A549 (cell line): ENCODE measurements at regions not wholly inside any gene's neighbourhood (a gene's known extent, or its start where the extent isn't known, plus 50 kb on each side); places are given as distances from the start of the nearest gene placed in this dataset.

Source experiments
- ATAC-seq, 2 experiments: fragments of 200-7000 bp in 1 of 2; fragments of >200 bp in 1 of 2; cut with Nextera tagmentation in 1 of 2; cut with Tn5 transposase in 1 of 2; 3 replicates each; pipeline versions ENCODE4 v1.8.0 to v1.9.1; 2018 to 2020; ENCODE audit warnings: mild to moderate bottlenecking in 1 of 2, moderate library complexity in 1 of 2
- CTCF ChIA-PET: fragments of 300-600 bp; sonication (Branson Sonifier 250); formaldehyde crosslinking; extraction: SDS; loops from one replicate; lab custom pipeline; 2021; ENCODE audit warnings: antibody characterized with exemption, inconsistent platforms; lab: Yijun Ruan, JAX
- POLR2A ChIA-PET: fragments of 350-600 bp; formaldehyde crosslinking; extraction: SDS; loops from one replicate; lab custom pipeline; 2021; ENCODE audit warnings: antibody characterized with exemption, inconsistent platforms; lab: Yijun Ruan, JAX
- DNase-seq, 2 experiments: peaks; one replicate each; pipeline versions ENCODE4 v3.0.0 to v3.0.0-alpha.2; 2011 to 2016; ENCODE audit warnings: low read depth in 1 of 2, low spot score in 1 of 2
- FAIRE-seq: peaks from 2 replicates; lab custom pipeline; 2011; peaks lifted over from hg19 to GRCh38; lab: Jason Lieb, UNC
- H3K27ac ChIP-seq, 2 experiments: fragments of >200 bp; sonication (Bioruptor Twin); formaldehyde crosslinking; 3 replicates each; pipeline ENCODE4 v1.5.1; 2016 to 2017
- H3K4me1 ChIP-seq: fragments of >200 bp; sonication (Bioruptor Twin); formaldehyde crosslinking; 3 replicates; pipeline ENCODE4 v1.6.1; 2016
- H3K4me2 ChIP-seq: fragments of >200 bp; sonication (Bioruptor Twin); formaldehyde crosslinking; 3 replicates; pipeline ENCODE4 v1.6.1; 2016
- H3K4me3 ChIP-seq: fragments of >200 bp; sonication (Bioruptor Twin); formaldehyde crosslinking; 3 replicates; pipeline ENCODE4 v1.5.1; 2016
- H3K9me3 ChIP-seq: fragments of >200 bp; sonication (Bioruptor Twin); formaldehyde crosslinking; 3 replicates; pipeline ENCODE4 v1.6.1; 2016
- BHLHE40 ChIP-seq: IDR thresholded peaks from 2 replicates; pipeline ENCODE4 v1.6.1; 2012; ENCODE audit warnings: low read depth, low read length, inconsistent platforms
- CBX8 ChIP-seq: fragments of 200-600 bp; sonication (generic); IDR thresholded peaks from 2 replicates; pipeline ENCODE4 v1.6.1; 2016
- ELK1 ChIP-seq: fragments of 150-350 bp; IDR thresholded peaks from 2 replicates; pipeline ENCODE4 v1.6.1; 2014; ENCODE audit warnings: low read depth, mild to moderate bottlenecking, low read length
- FOSB ChIP-seq: fragments of 250-450 bp; sonication (Bioruptor Pico); IDR thresholded peaks from 2 replicates; pipeline ENCODE4 v1.5.0; 2020; ENCODE audit warnings: mild to moderate bottlenecking, moderate library complexity
- FOXS1 ChIP-seq: fragments of 250-450 bp; sonication (Bioruptor Pico); IDR thresholded peaks from 2 replicates; pipeline ENCODE4 v1.5.0; 2020; ENCODE audit warnings: mild to moderate bottlenecking, moderate library complexity
- HES2 ChIP-seq: fragments of >200 bp; sonication (Bioruptor Twin); formaldehyde crosslinking; IDR thresholded peaks from 2 replicates; pipeline ENCODE4 v1.6.1; 2016
- HMGXB4 ChIP-seq: fragments of 250-450 bp; sonication (Bioruptor Pico); IDR thresholded peaks from 2 replicates; pipeline ENCODE4 v1.5.0; 2021; ENCODE audit warnings: mild to moderate bottlenecking, moderate library complexity, borderline replicate concordance
- HOXA7 ChIP-seq: fragments of 250-450 bp; sonication (Bioruptor Pico); IDR thresholded peaks from 2 replicates; pipeline ENCODE4 v1.5.0; 2020; ENCODE audit warnings: mild to moderate bottlenecking, moderate library complexity
- HOXB5 ChIP-seq: fragments of 250-450 bp; sonication (Bioruptor Pico); IDR thresholded peaks from 2 replicates; pipeline ENCODE4 v1.5.0; 2020; ENCODE audit warnings: mild to moderate bottlenecking, moderate library complexity
- JUN ChIP-seq, 2 experiments: fragments of >200 bp; sonication (Bioruptor Twin); formaldehyde crosslinking; IDR thresholded peaks; 2 replicates in 1 of 2; 3 replicates in 1 of 2; pipeline ENCODE4 v1.6.1; 2016 to 2017
- JUNB ChIP-seq: fragments of >200 bp; sonication (Bioruptor Twin); formaldehyde crosslinking; IDR thresholded peaks from 2 replicates; pipeline ENCODE4 v1.6.1; 2016
- KDM1A ChIP-seq: fragments of 200-600 bp; sonication (generic); IDR thresholded peaks from 2 replicates; pipeline ENCODE4 v1.6.1; 2016; ENCODE audit warnings: low read depth, mild to moderate bottlenecking
- MYC ChIP-seq: IDR thresholded peaks from 2 replicates; pipeline ENCODE4 v1.6.1; 2012; ENCODE audit warnings: mild to moderate bottlenecking, inconsistent platforms, low read length, improper control_type of control experiment, borderline replicate concordance
- POLR2AphosphoS2 ChIP-seq: conservative IDR thresholded peaks from 2 replicates; pipeline ENCODE4 v1.6.1; 2012; ENCODE audit warnings: low read length, improper control_type of control experiment, inconsistent platforms
- RARB ChIP-seq: fragments of 250-450 bp; sonication (Bioruptor Pico); IDR thresholded peaks from 2 replicates; pipeline ENCODE4 v1.8.0; 2021; ENCODE audit warnings: mild to moderate bottlenecking, moderate library complexity
- RCOR1 ChIP-seq: fragments of 150-350 bp; IDR thresholded peaks from 2 replicates; pipeline ENCODE4 v1.6.1; 2014; ENCODE audit warnings: antibody characterized with exemption, low read length, low read depth
- RFX5 ChIP-seq: fragments of 450-650 bp; IDR thresholded peaks from 2 replicates; pipeline ENCODE4 v1.7.1; 2014; ENCODE audit warnings: antibody characterized with exemption, mild to moderate bottlenecking, moderate library complexity
- SREBF2 ChIP-seq: fragments of 450-650 bp; IDR thresholded peaks from 2 replicates; pipeline ENCODE4 v1.6.1; 2014; ENCODE audit warnings: mild to moderate bottlenecking, moderate library complexity
- TFCP2L1 ChIP-seq: fragments of 250-450 bp; sonication (Bioruptor Pico); IDR thresholded peaks from 2 replicates; pipeline ENCODE4 v1.5.0; 2021; ENCODE audit warnings: mild to moderate bottlenecking
- TP53 ChIP-seq: fragments of 250-450 bp; sonication (Bioruptor Pico); IDR thresholded peaks from 2 replicates; pipeline ENCODE4 v1.5.0; 2021; ENCODE audit warnings: mild to moderate bottlenecking, moderate library complexity
- ZC3H11A ChIP-seq: fragments of 450-650 bp; IDR thresholded peaks from 2 replicates; pipeline ENCODE4 v1.6.1; 2014; ENCODE audit warnings: antibody characterized with exemption, mild to moderate bottlenecking
- ZFP36 ChIP-seq: fragments of 450-650 bp; IDR thresholded peaks from 2 replicates; pipeline ENCODE4 v1.6.1; 2014; ENCODE audit warnings: borderline replicate concordance; ENCODE audit not compliant: partially characterized antibody
- ZSCAN20 ChIP-seq: fragments of 250-450 bp; sonication (Bioruptor Pico); IDR thresholded peaks from 2 replicates; pipeline ENCODE4 v1.8.0; 2022; ENCODE audit warnings: mild to moderate bottlenecking, moderate library complexity
- WGBS: methylation state at CpG from one replicate; pipeline ENCODE4 v1.1.6; 2017; ENCODE audit errors: missing lambda C conversion rate; 5-methylcytosine and 5-hydroxymethylcytosine counted together
- TF ChIP-seq, protein P1 (sequence below): IDR thresholded peaks from 2 replicates; pipeline ENCODE4 v1.6.1; 2012; ENCODE audit warnings: low read depth, borderline replicate concordance
- TF ChIP-seq, protein P2 (sequence below): fragments of 200-600 bp; sonication (generic); IDR thresholded peaks from 2 replicates; pipeline ENCODE4 v1.6.1; 2016; ENCODE audit warnings: antibody characterized with exemption, mild to moderate bottlenecking, moderate library complexity

- Histone ChIP-seq H3K4me2 (no peak overlapping the region), H3K9me3 (no peaks in the 10 kb centered on the region), H3K4me3 (no peak overlapping the region), H3K27ac (no peak overlapping the region), H3K4me1 (no peaks in the 10 kb centered on the region)
- no peak for ATAC-seq
- CTCF ChIA-PET, result interaction anchor here (0.8 to 20.3 kb wide), 7 partner anchors 8 to 257 kb away, joined by 3 to 406 read pairs (median 9); partner anchors contain the start of gene FADS1
- WGBS, result 89% methylated on average over 4 of the region's 4 CpGs
- no peak for FAIRE-seq
- TF ChIP-seq HMGXB4 (CRISPR knock-in tag), result no peak
- TF ChIP-seq HOXA7 (CRISPR knock-in tag), result no peak
- TF ChIP-seq RCOR1, result no peak
- no peak for TF ChIP-seq TFCP2L1
- TF ChIP-seq JUN (IDR thresholded peaks at IDR 0.05), result no peak
- no peak for TF ChIP-seq ELK1
- TF ChIP-seq HES2, result no peak
- TF ChIP-seq SREBF2, result no peak
- TF ChIP-seq FOXS1 (CRISPR knock-in tag), result no peak
- TF ChIP-seq, protein P1, sequence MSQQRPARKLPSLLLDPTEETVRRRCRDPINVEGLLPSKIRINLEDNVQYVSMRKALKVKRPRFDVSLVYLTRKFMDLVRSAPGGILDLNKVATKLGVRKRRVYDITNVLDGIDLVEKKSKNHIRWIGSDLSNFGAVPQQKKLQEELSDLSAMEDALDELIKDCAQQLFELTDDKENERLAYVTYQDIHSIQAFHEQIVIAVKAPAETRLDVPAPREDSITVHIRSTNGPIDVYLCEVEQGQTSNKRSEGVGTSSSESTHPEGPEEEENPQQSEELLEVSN, result no peak
- TF ChIP-seq RFX5, result no peak
- TF ChIP-seq, protein P2, sequence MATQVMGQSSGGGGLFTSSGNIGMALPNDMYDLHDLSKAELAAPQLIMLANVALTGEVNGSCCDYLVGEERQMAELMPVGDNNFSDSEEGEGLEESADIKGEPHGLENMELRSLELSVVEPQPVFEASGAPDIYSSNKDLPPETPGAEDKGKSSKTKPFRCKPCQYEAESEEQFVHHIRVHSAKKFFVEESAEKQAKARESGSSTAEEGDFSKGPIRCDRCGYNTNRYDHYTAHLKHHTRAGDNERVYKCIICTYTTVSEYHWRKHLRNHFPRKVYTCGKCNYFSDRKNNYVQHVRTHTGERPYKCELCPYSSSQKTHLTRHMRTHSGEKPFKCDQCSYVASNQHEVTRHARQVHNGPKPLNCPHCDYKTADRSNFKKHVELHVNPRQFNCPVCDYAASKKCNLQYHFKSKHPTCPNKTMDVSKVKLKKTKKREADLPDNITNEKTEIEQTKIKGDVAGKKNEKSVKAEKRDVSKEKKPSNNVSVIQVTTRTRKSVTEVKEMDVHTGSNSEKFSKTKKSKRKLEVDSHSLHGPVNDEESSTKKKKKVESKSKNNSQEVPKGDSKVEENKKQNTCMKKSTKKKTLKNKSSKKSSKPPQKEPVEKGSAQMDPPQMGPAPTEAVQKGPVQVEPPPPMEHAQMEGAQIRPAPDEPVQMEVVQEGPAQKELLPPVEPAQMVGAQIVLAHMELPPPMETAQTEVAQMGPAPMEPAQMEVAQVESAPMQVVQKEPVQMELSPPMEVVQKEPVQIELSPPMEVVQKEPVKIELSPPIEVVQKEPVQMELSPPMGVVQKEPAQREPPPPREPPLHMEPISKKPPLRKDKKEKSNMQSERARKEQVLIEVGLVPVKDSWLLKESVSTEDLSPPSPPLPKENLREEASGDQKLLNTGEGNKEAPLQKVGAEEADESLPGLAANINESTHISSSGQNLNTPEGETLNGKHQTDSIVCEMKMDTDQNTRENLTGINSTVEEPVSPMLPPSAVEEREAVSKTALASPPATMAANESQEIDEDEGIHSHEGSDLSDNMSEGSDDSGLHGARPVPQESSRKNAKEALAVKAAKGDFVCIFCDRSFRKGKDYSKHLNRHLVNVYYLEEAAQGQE, result no peak
- no peak for TF ChIP-seq ZSCAN20
- no peak for TF ChIP-seq HOXB5 (CRISPR knock-in tag)
- TF ChIP-seq BHLHE40, result no peak
- no peak for DNase-seq
- POLR2A ChIA-PET, result no interaction called here
Measured at GRCh38 chr11:62073061-62073460, 50.8 kb upstream of the INCENP start.

DNA sequence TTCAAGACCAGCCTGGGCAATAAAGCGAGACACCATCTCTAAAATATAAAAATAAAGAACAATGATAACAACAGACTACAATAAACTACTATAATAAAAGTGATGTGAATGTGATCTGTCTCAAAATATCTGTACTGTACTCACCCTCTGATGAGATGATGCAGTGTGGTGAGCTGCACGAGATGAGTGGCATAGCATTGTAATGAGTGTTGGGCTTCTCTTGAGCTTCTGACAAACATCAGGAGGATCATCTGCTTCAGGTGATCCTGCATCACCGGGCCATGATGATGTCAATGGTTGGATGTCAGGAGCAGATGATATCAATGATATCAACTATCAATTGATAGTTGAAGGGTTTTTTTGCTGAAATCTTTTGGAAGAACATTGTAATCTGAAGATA is 52.4 kb upstream of the INCENP start:
- H3K4me3 ChIP-seq, result no peak overlapping the region
- H3K4me2 ChIP-seq, result no peak overlapping the region
- no peak for ATAC-seq
- WGBS, result 70% methylated on average over 3 of the region's 3 CpGs
- H3K27ac ChIP-seq, result no peak overlapping the region
- no peaks in the 10 kb centered on the region for H3K4me1 ChIP-seq
- ChIA-PET POLR2A (no interaction called here), CTCF (interaction anchor here (2.0 to 20.3 kb wide), 4 partner anchors 10 to 274 kb away, joined by 5 to 406 read pairs (median 30); no protein-coding TSS in a partner anchor)
- no peak for DNase-seq
- no peak for FAIRE-seq
- TF ChIP-seq MYC, result no peak
- no peak for TF ChIP-seq TP53
- no peak for TF ChIP-seq JUNB
- no peak for TF ChIP-seq CBX8
- no peak for TF ChIP-seq RFX5
- no peak for TF ChIP-seq POLR2AphosphoS2
- no peak for TF ChIP-seq FOXS1 (CRISPR knock-in tag)
- TF ChIP-seq RCOR1, result no peak
- no peak for TF ChIP-seq HOXA7 (CRISPR knock-in tag)
- no peak for TF ChIP-seq TFCP2L1
- TF ChIP-seq ZFP36, result no peak
- TF ChIP-seq ZC3H11A, result no peak
- no peak for TF ChIP-seq RARB (CRISPR knock-in tag)
- TF ChIP-seq KDM1A, result no peak
- no peak for TF ChIP-seq FOSB
- no peaks in the 10 kb centered on the region for H3K9me3 ChIP-seq
